Choroid plexus epithelial cell (primary cell): ENCODE measurements at regions not wholly inside any gene's neighbourhood (a gene's known extent, or its start where the extent isn't known, plus 50 kb on each side); places are given as distances from the start of the nearest gene placed in this dataset.

Experiments used
- DNase-seq: peaks from one replicate; pipeline ENCODE4 v3.0.0-alpha.2; 2010; ENCODE audit warnings: low read depth
- H3K4me3 ChIP-seq: 2 replicates; pipeline ENCODE4 v1.5.1; 2011; ENCODE audit warnings: low read depth, mild to moderate bottlenecking, control low read depth, low read length, moderate library complexity
- TF ChIP-seq, protein P1 (sequence below): conservative IDR thresholded peaks from 2 replicates; pipeline ENCODE4 v1.5.1; 2011; ENCODE audit warnings: low read depth, mild to moderate bottlenecking, control low read depth, inconsistent platforms, low read length, moderate library complexity

DNA sequence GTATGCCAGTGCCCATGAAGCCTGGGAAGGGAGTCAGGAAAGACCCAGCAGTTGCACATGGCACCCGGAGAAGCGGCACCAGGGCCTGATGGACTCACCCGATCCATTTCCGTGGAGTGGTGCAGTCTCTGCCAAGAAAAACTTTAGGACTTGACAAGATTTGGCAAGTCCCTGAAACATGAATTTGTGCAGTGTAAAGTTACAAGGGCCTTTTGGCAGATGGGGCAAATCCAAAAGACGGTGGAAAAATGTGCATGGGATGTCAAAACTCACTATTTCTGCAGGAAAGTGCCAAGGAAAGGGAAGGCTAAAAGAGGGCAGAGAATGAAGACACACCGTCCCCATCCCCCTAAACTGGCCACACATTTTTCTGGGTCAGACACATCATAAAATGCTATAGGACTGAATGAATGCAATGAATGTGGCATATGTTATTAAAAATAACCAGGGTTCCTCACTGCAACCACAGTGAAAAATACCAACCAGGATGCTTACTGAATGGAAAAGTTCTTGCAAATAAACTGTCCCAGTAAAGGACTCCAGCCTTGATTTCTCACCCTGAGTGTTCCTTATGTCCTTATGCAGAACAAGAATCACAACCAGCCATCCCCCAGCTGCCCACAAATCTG is 173.5 kb upstream of the SIX2 start:
- TF ChIP-seq, protein P1, sequence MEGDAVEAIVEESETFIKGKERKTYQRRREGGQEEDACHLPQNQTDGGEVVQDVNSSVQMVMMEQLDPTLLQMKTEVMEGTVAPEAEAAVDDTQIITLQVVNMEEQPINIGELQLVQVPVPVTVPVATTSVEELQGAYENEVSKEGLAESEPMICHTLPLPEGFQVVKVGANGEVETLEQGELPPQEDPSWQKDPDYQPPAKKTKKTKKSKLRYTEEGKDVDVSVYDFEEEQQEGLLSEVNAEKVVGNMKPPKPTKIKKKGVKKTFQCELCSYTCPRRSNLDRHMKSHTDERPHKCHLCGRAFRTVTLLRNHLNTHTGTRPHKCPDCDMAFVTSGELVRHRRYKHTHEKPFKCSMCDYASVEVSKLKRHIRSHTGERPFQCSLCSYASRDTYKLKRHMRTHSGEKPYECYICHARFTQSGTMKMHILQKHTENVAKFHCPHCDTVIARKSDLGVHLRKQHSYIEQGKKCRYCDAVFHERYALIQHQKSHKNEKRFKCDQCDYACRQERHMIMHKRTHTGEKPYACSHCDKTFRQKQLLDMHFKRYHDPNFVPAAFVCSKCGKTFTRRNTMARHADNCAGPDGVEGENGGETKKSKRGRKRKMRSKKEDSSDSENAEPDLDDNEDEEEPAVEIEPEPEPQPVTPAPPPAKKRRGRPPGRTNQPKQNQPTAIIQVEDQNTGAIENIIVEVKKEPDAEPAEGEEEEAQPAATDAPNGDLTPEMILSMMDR = no peak
- no peak overlapping the region for H3K4me3 ChIP-seq
- DNase-seq = peak; percentile 54

DNA sequence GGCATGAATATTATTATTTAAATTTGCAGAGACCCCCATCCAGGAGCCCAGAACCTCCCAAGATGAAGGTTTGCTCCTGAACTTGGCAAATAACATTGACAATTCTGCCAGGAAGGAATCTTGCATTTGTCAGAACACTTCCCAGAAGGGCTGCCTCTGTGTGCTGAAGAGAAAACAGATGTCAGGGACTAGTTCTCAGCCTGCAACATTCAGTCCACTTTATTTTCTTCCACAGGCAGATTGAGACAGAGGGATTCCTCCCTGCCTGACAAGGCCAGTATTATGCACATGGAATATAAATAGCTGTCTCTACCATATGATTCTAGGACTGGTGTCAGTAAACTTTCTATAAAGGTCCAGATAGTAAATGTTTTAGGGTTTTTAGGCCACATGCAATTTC is 171.5 kb upstream of the SIX2 start:
- DNase-seq = no peak
- no peak overlapping the region for H3K4me3 ChIP-seq
- TF ChIP-seq, protein P1 = no peak

DNA sequence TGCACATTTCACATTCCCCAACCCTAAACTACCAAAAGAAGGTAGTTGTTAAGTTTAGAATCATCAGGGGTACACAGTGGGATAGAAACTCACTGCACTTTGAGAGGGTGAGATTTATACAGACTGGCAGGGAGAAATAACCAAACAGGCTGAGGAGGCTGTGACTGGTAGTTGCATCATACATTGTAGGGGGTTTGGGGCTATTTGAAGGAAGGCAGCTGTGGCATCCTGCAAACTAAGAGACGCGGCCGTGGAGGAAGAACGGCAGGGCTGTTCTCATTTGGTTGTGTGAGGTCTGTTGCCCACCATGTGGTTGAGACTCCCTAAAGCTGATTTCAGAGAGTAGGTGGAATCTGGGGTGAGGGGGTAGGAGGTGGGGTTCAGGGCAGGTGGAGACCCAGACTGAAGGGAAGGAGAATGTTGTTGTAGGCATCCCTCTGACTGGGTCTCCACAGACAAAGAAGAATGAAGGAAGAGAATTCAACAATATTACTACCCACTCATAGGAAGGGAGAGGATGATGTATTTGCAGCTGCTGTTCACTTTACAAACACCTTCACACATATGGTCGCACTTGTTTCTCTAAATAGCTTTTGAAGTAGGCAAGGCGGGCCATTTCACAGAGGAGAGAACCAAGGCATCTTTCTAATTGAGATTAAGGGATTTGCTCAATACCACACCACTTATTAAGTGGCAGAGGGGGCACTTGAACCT is 170.9 kb upstream of the SIX2 start:
- DNase-seq = no peak
- no peak overlapping the region for H3K4me3 ChIP-seq
- TF ChIP-seq, protein P1 = no peak

DNA sequence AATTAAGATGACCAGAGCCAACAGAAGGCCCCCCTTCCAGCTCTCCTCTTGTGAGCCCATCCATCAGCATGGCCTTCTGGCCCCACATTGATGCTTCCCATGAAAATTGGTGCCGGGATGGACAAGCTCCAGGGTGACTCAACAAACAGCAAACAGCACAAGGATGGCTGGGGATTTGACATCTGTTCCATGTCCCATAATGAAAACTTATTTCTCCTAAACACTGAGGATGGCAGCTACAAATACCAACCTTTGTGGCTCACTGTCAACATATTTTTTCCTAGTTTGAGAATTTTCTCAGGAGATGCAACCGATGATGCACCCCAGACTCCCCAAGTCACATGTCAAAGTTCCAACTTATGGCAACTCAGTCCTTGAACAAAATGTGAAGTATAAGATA is 169.6 kb upstream of the SIX2 start:
- no peak overlapping the region for H3K4me3 ChIP-seq
- TF ChIP-seq, protein P1 = no peak
- DNase-seq = no peak

DNA sequence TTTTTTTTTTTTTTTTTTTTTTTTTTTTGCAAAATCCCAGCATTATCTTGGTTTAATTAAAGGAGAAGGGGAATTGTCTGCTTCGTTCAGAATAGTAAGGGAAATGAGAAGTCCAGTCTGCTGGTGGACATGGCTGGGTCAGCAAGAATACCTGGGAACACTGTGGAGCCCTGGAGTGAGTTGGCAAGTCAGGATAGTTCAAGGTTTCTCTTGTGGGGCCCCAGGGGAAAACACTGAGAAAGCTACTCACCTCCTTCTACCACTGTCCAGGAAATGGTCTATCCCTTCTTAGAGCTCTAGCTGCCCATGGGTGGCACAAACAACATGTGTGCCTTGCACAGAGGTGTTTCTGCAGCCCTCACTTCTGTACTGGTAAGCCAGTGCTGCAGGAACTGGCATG is 169.1 kb upstream of the SIX2 start:
- no peak overlapping the region for H3K4me3 ChIP-seq
- TF ChIP-seq, protein P1 = no peak
- DNase-seq = no peak

DNA sequence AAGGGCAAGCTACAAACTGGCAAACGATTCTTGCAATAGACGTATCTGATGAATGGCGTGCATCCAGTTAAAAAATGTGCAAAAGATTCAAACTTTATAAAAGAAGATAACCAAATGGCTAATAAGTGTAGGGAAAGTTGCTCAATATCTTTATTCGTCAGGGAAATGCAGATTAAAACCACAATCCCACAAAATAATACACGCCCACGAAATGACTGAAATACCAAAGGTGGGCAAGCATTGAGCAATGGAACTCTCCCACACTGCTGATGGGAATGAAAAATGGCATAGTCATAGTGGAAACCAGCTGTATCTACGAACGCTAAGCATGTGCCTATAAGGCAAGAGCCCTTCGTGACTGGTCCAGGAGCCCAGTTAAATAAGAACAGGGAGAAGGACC is 168.6 kb upstream of the SIX2 start:
- peak; percentile 97 for DNase-seq
- H3K4me3 ChIP-seq = no peak overlapping the region
- TF ChIP-seq, protein P1 = no peak

DNA sequence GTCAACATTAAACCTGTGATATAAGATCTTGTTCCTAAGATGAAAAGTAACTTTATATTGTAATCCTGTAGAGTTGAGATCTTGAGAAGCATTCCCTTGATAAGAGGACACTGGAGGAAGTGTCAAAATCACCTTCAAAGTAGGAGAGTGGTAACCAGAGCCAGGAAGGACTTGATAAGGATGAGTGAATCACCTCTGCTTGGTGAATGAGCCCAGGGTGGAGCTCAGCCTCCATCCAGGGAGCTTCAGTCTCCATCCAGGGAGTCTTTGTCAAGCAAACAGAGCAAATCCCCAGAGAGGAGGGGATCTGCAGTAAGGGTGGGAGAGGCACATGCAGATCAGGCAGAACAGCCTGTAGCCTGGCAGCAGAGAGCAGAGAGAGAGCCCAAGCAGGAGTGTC is 167.1 kb upstream of the SIX2 start:
- no peak overlapping the region for H3K4me3 ChIP-seq
- TF ChIP-seq, protein P1 = no peak
- DNase-seq = no peak
